Fibroblast of lung (primary cell): ENCODE measurements at regions not wholly inside any gene's neighbourhood (a gene's known extent, or its start where the extent isn't known, plus 50 kb on each side); places are given as distances from the start of the nearest gene placed in this dataset.
A peak's percentile ranks its signal among the peaks of the same experiment; 100 is the strongest.

Experiments
- CTCF ChIP-seq, 2 donors: IDR thresholded peaks in 1 of 2; conservative IDR thresholded peaks in 1 of 2; 1 replicate in 1 of 2; 2 replicates in 1 of 2; pipeline ENCODE4 v1.5.1; 2011 to 2012; ENCODE audit warnings: low read length in 2 of 2, control low read depth in 1 of 2, inconsistent platforms in 1 of 2, low read depth in 1 of 2, mild to moderate bottlenecking in 1 of 2
- EZH2 ChIP-seq: IDR thresholded peaks from 2 replicates; pipeline ENCODE4 v1.5.1; 2012; ENCODE audit warnings: low read length, control low read depth, mild to moderate bottlenecking; ENCODE audit errors: missing control alignments

DNA sequence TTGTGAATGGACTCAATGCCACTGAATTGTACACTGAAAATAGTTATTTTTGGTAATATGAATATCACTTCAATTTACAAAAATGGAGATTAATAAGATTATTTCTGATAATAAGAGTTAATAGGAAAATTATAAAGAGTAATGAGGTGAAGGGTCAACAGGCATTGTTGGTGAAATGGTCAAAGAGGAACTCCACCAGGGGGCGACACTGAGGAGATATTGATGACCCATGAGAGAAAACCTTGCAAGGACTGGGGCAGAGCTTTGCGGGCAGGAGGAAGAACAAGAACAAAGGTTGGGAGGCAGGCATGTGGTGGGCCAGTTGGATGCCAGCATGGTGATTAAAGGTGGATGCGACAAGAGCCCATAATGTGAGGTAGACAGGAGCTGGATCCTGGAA, 74.0 kb upstream of the XYLT1 start:
- TF ChIP-seq CTCF (conservative IDR thresholded peaks at IDR 0.05 in 1 of 2, IDR thresholded peaks at IDR 0.05 in 1 of 2; ENCODE audit: low read depth in 1 of 2, low read length in 2 of 2) (peak in 1 of 2 donors; percentile 26), EZH2 (no peak)
